ENCODE measurements at regions not wholly inside any gene's neighbourhood (a gene's known extent, or its start where the extent isn't known, plus 50 kb on each side); places are given as distances from the start of the nearest gene placed in this dataset.

DNA sequence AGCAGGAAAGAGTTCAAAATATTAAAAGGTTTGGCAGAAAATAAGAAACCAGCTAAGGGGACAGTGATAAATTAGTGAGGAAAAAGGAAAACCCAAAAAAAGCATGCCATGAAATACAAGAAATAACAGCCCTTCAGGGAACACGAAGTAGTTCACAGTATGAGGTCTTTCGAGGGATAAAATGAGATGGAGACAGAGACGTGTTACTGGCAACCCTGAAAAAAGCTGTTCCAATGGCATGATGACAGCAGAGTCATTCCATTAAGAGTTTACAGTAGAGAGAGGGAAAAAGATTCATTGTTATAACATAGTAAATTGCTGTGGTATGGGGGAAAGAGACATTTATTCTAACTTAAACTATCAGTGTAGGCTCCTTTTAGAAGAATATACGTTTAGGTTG lies 391.2 kb downstream of the ANKRD7 start:
- no peak for ATAC-seq (ENCODE audit: low read depth)
- H3K4me3 Mint-ChIP-seq, result no peak overlapping the region

DNA sequence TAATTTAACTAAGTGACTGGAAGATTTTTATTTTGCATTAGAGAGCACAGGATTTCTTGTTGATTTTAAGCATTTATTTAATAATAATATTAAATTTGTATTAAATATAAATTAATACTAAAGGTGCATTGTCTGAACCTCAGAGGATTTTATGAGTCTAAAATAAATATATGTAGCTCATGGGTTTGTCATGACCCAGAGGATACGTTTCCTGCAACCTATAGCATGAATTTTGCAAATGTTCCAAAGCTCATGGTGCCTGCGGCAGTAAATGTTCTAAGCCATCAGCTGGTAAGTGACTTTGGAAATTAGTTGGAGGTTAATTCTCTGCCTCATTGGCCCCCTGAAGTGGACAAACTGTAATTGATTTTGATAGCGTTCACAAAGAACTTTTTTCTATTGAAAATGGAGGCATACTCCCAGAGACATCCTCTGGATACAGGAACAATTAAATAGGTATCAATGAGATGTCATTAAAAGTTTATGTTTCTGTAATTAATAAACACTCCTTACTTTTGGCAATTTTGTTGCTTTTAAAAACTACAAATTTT lies 397.4 kb downstream of the ANKRD7 start:
- TF ChIP-seq, protein P1, sequence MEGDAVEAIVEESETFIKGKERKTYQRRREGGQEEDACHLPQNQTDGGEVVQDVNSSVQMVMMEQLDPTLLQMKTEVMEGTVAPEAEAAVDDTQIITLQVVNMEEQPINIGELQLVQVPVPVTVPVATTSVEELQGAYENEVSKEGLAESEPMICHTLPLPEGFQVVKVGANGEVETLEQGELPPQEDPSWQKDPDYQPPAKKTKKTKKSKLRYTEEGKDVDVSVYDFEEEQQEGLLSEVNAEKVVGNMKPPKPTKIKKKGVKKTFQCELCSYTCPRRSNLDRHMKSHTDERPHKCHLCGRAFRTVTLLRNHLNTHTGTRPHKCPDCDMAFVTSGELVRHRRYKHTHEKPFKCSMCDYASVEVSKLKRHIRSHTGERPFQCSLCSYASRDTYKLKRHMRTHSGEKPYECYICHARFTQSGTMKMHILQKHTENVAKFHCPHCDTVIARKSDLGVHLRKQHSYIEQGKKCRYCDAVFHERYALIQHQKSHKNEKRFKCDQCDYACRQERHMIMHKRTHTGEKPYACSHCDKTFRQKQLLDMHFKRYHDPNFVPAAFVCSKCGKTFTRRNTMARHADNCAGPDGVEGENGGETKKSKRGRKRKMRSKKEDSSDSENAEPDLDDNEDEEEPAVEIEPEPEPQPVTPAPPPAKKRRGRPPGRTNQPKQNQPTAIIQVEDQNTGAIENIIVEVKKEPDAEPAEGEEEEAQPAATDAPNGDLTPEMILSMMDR (IDR thresholded peaks at IDR 0.05), result no peak
- H3K9me3 Mint-ChIP-seq, result no peaks in the 10 kb centered on the region
- H3K36me3 Mint-ChIP-seq (ENCODE audit: low read depth), result no peaks in the 10 kb centered on the region
- ChIA-PET CTCF (no interaction called here), POLR2A (no interaction called here)
- H3K27me3 Mint-ChIP-seq, result no peaks in the 10 kb centered on the region
- H3K4me1 Mint-ChIP-seq, result no peaks in the 10 kb centered on the region
- no peak for DNase-seq
- no peak overlapping the region for H3K27ac Mint-ChIP-seq
- intact Hi-C loops (cut with micrococcal nuclease), result no loop called here
- ATAC-seq (ENCODE audit: low read depth), result no peak
- no peak overlapping the region for H3K4me3 Mint-ChIP-seq

More for the DNA sequence above, 391.2 kb downstream of the ANKRD7 start:
- Mint-ChIP-seq H3K27me3 (no peaks in the 10 kb centered on the region), H3K4me1 (no peaks in the 10 kb centered on the region), H3K36me3 (ENCODE audit: low read depth) (no peaks in the 10 kb centered on the region), H3K27ac (no peak overlapping the region), H3K9me3 (no peaks in the 10 kb centered on the region)
- no peak for DNase-seq
- POLR2A ChIA-PET, result no interaction called here
- TF ChIP-seq, protein P1 (IDR thresholded peaks at IDR 0.05), result no peak
- intact Hi-C loops (cut with micrococcal nuclease), result no loop called here
- CTCF ChIA-PET, result no interaction called here

DNA sequence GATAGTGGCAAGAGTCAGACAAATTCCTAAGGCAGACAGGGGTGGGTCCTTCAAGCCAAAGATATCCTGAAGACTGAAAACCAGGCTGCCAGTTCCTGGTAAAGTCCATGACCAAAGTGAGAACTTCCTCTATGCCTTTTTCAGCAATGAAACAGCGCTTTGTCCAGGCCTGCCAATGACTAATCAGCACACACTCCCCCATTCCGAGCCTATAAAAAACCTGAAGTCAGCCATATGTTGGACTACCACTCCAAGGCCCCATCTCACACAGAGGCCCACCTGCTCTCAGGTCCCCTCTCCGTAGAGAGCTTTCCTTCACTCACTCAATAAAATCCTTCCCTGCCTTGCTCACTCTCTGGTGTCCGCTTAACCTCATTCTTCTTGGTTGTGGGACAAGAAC lies 402.2 kb downstream of the ANKRD7 start:
- TF ChIP-seq, protein P1 (IDR thresholded peaks at IDR 0.05), result no peak
- intact Hi-C loops (cut with micrococcal nuclease), result no loop called here
- no peak overlapping the region for H3K27ac Mint-ChIP-seq
- H3K4me1 Mint-ChIP-seq, result no peaks in the 10 kb centered on the region
- H3K4me3 Mint-ChIP-seq, result no peak overlapping the region
- no peaks in the 10 kb centered on the region for H3K36me3 Mint-ChIP-seq (ENCODE audit: low read depth)
- CTCF ChIA-PET, result no interaction called here
- POLR2A ChIA-PET, result no interaction called here
- no peaks in the 10 kb centered on the region for H3K27me3 Mint-ChIP-seq
- ATAC-seq (ENCODE audit: low read depth) (no peak), DNase-seq (no peak)
- H3K9me3 Mint-ChIP-seq, result no peaks in the 10 kb centered on the region

DNA sequence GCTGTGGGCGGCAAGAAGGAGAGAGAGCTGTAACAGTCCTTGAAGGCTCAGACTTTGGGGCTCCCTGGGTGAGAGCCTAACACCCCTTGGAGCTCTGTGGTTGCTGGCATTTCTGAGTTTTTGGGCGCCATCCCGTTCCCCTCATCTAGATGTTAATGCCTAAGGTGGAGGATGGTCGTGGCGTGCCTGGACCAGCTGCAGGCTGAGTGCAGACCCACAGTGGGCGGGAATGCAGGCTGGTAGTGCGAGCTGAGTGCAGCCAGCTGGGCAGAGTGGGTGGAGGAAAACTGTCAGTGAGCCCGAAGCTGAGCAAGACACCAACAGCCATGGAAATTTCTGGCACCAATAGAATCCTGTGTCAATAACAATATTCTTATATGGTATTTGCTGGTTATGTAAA lies 403.0 kb downstream of the ANKRD7 start:
- ChIA-PET CTCF (no interaction called here), POLR2A (no interaction called here)
- ATAC-seq (ENCODE audit: low read depth) (no peak), DNase-seq (no peak)
- Mint-ChIP-seq H3K4me1 (no peaks in the 10 kb centered on the region), H3K27ac (no peak overlapping the region), H3K4me3 (no peak overlapping the region), H3K9me3 (no peaks in the 10 kb centered on the region), H3K27me3 (no peaks in the 10 kb centered on the region), H3K36me3 (ENCODE audit: low read depth) (no peaks in the 10 kb centered on the region)
- intact Hi-C loops (cut with micrococcal nuclease), result no loop called here
- TF ChIP-seq, protein P1 (IDR thresholded peaks at IDR 0.05), result no peak

DNA sequence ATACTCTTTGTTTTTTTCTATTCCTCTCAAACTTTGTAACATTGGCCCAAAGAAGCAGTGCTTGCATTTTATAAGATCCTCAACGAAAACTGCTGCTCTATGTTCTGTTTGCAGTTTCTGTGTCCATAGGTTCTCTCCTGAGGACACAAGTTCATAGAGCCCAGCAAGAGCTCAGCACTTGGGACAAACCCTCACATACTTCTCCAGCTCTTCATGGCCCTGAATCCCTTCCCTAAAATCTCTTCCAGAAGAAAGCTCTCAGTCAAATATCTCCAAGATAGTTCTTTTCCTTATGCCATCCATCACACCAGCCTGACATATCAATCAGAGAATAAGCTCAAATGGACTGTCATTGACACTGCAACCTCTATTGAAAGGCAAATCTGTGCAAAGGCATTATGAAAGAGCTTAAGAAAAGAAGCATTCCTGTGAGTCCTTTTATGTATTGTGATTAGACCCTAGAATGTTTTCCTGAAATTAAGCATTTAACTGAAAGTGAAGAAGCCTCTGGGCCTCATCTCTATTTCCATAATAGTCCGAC lies 405.5 kb downstream of the ANKRD7 start:
- H3K27ac Mint-ChIP-seq, result no peak overlapping the region
- no peaks in the 10 kb centered on the region for H3K4me1 Mint-ChIP-seq
- no peaks in the 10 kb centered on the region for H3K9me3 Mint-ChIP-seq
- DNase-seq (no peak), ATAC-seq (ENCODE audit: low read depth) (no peak)
- TF ChIP-seq, protein P1 (IDR thresholded peaks at IDR 0.05), result no peak
- H3K27me3 Mint-ChIP-seq, result no peaks in the 10 kb centered on the region
- ChIA-PET CTCF (no interaction called here), POLR2A (no interaction called here)
- intact Hi-C loops (cut with micrococcal nuclease), result no loop called here
- no peak overlapping the region for H3K4me3 Mint-ChIP-seq
- no peaks in the 10 kb centered on the region for H3K36me3 Mint-ChIP-seq (ENCODE audit: low read depth)
